Hematopoietic multipotent progenitor cell treated with erythropoietin and hydrocortisone succinate and interleukin-3 and kit ligand, for 8 days (in vitro differentiated cells): ENCODE measurements at regions not wholly inside any gene's neighbourhood (a gene's known extent, or its start where the extent isn't known, plus 50 kb on each side); places are given as distances from the start of the nearest gene placed in this dataset.
"Not testable (repeated sequence)": the region's sequence is repeated elsewhere in the genome, so short reads cannot be mapped to it uniquely, and the experiment has no call there.

Experiments
- DNase-seq: peaks from one replicate; pipeline ENCODE4 v3.0.0-alpha.2; 2015

GRCh38 chr2:176578292-176578691 is 309.1 kb downstream of the MTX2 start:
- DNase-seq, result not testable (repeated sequence)

GRCh38 chr2:176579608-176580007 is 310.4 kb downstream of the MTX2 start:
- DNase-seq, result no peak

GRCh38 chr2:176581557-176582165 is 312.4 kb downstream of the MTX2 start:
- DNase-seq, result no peak

GRCh38 chr2:176582176-176582575 is 312.9 kb downstream of the MTX2 start:
- no peak for DNase-seq

- no peak for DNase-seq
Measured at GRCh38 chr2:176582990-176583481, 313.8 kb downstream of the MTX2 start.

GRCh38 chr2:176583607-176584006 is 314.4 kb downstream of the MTX2 start:
- DNase-seq, result no peak

GRCh38 chr2:176584333-176584732 is 315.1 kb downstream of the MTX2 start:
- no peak for DNase-seq

- DNase-seq, result no peak
Measured at GRCh38 chr2:176585291-176585690, 316.0 kb downstream of the MTX2 start.

GRCh38 chr2:176585791-176586190 is 316.5 kb downstream of the MTX2 start:
- DNase-seq, result no peak

- no peak for DNase-seq
Measured at GRCh38 chr2:176589287-176589686, 320.0 kb downstream of the MTX2 start.

GRCh38 chr2:176589825-176590440 is 320.7 kb downstream of the MTX2 start:
- DNase-seq, result no peak

- DNase-seq, result no peak
Measured at GRCh38 chr2:176592216-176592615, 323.0 kb downstream of the MTX2 start.

GRCh38 chr2:176595986-176596385 is 326.7 kb downstream of the MTX2 start:
- no peak for DNase-seq

- no peak for DNase-seq
Measured at GRCh38 chr2:176597916-176598315, 328.7 kb downstream of the MTX2 start.

- no peak for DNase-seq
Measured at GRCh38 chr2:176598351-176598750, 329.1 kb downstream of the MTX2 start.

- no peak for DNase-seq
Measured at GRCh38 chr2:176599796-176600485, 330.7 kb downstream of the MTX2 start.

GRCh38 chr2:176601066-176601465 is 331.8 kb downstream of the MTX2 start:
- no peak for DNase-seq

GRCh38 chr2:176612036-176612435 is 342.8 kb downstream of the MTX2 start:
- DNase-seq, result no peak

- no peak for DNase-seq
Measured at GRCh38 chr2:176612736-176613135, 343.5 kb downstream of the MTX2 start.

- DNase-seq, result no peak
Measured at GRCh38 chr2:176613323-176613987, 344.2 kb downstream of the MTX2 start.

GRCh38 chr2:176614049-176614448 is 344.8 kb downstream of the MTX2 start:
- no peak for DNase-seq

GRCh38 chr2:176614930-176615329 is 345.7 kb downstream of the MTX2 start:
- no peak for DNase-seq

- no peak for DNase-seq
Measured at GRCh38 chr2:176619504-176619903, 350.3 kb downstream of the MTX2 start.

- no peak for DNase-seq
Measured at GRCh38 chr2:176621350-176621749, 352.1 kb downstream of the MTX2 start.
